GM23248 (cell line): ENCODE measurements at regions not wholly inside any gene's neighbourhood (a gene's known extent, or its start where the extent isn't known, plus 50 kb on each side); places are given as distances from the start of the nearest gene placed in this dataset.

Experiments used
- DNase-seq: peaks from one replicate; pipeline ENCODE4 v3.0.0-alpha.2; 2015
- H2AFZ ChIP-seq: fragments of 200-600 bp; sonication (generic); 2 replicates; pipeline ENCODE4 v1.6.1; 2016; ENCODE audit warnings: antibody characterized with exemption
- H3F3A ChIP-seq: fragments of 200-600 bp; sonication (generic); 2 replicates; pipeline ENCODE4 v1.6.1; 2016; ENCODE audit warnings: mild to moderate bottlenecking, antibody characterized with exemption, mixed run types; ENCODE audit not compliant: insufficient read depth
- H3K27ac ChIP-seq: fragments of 200-600 bp; sonication (generic); 2 replicates; pipeline ENCODE4 v1.5.1; 2016; ENCODE audit warnings: mild to moderate bottlenecking
- H3K27me3 ChIP-seq: fragments of 200-600 bp; sonication (generic); replicated peaks from 2 replicates; pipeline ENCODE4 v1.6.1; 2016; ENCODE audit warnings: mild to moderate bottlenecking; ENCODE audit not compliant: insufficient read depth
- H3K36me3 ChIP-seq: fragments of 200-600 bp; sonication (generic); 2 replicates; pipeline ENCODE4 v1.6.1; 2016; ENCODE audit warnings: low read depth, mild to moderate bottlenecking
- H3K4me1 ChIP-seq: fragments of 200-600 bp; sonication (generic); 2 replicates; pipeline ENCODE4 v1.6.1; 2016; ENCODE audit warnings: mild to moderate bottlenecking; ENCODE audit not compliant: insufficient read depth
- H3K4me2 ChIP-seq: fragments of 200-600 bp; sonication (generic); one replicate; pipeline ENCODE4 v1.6.1; 2016; ENCODE audit warnings: mild to moderate bottlenecking; ENCODE audit not compliant: unreplicated experiment
- H3K4me3 ChIP-seq: fragments of 200-600 bp; sonication (generic); 2 replicates; pipeline ENCODE4 v1.5.1; 2016; ENCODE audit warnings: mild to moderate bottlenecking
- H3K79me2 ChIP-seq: fragments of 200-600 bp; sonication (generic); 2 replicates; pipeline ENCODE4 v1.6.1; 2016; ENCODE audit warnings: mild to moderate bottlenecking; ENCODE audit not compliant: insufficient read depth
- H3K9ac ChIP-seq: fragments of 200-600 bp; sonication (generic); 2 replicates; pipeline ENCODE4 v1.6.1; 2016; ENCODE audit warnings: mild to moderate bottlenecking
- H3K9me2 ChIP-seq: fragments of 200-600 bp; sonication (generic); 2 replicates; pipeline ENCODE4 v1.6.1; 2016; ENCODE audit warnings: mixed run types, mild to moderate bottlenecking, moderate library complexity; ENCODE audit not compliant: insufficient read depth
- H3K9me3 ChIP-seq: fragments of 200-600 bp; sonication (generic); one replicate; pipeline ENCODE4 v1.6.1; 2017; ENCODE audit warnings: low read depth
- H4K20me1 ChIP-seq: fragments of 200-600 bp; sonication (generic); 2 replicates; pipeline ENCODE4 v1.6.0; 2016; ENCODE audit not compliant: insufficient read depth
- EZH2 ChIP-seq: fragments of 200-600 bp; sonication (generic); IDR thresholded peaks from 2 replicates; pipeline ENCODE4 v1.6.1; 2018; ENCODE audit warnings: antibody characterized with exemption, mild to moderate bottlenecking; ENCODE audit not compliant: insufficient read depth, poor library complexity, severe bottlenecking
- EZH2phosphoT487 ChIP-seq: fragments of 200-600 bp; sonication (generic); IDR thresholded peaks from 2 replicates; pipeline ENCODE4 v1.6.1; 2018; ENCODE audit warnings: antibody characterized with exemption, moderate library complexity, mild to moderate bottlenecking, low read depth; ENCODE audit not compliant: insufficient read depth
- WGBS, 2 experiments: methylation state at CpG; one replicate each; pipeline ENCODE4 v1.1.6; 2015 to 2017; ENCODE audit warnings: low lambda C conversion rate in 2 of 2, low coverage in 1 of 2; ENCODE audit errors: missing lambda C conversion rate in 2 of 2; 5-methylcytosine and 5-hydroxymethylcytosine counted together
- in situ Hi-C: fragments of 300-500 bp; cut with MboI; formaldehyde crosslinking; loops from 2 replicates; pipeline ENCODE4 v1.15.0; 2020

DNA sequence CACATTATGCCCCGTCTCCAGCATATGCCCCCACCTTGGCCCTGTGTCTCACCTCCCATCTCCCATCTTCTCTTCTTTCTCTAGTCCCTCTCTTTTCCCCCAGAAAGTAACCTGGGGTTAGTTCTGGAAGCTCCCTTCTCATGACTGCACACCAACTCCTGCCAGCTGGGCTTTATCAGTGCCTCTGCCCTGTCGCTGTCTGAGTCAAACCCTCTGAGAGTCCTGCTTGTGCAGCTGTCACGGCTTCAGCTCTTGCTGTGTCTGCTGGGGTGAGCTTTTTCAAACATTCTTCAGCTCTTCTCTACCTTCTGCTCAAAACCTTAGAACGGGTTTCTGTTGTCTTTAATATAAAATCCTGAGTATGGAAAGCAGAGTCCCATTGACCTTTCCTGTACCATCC, 304.5 kb upstream of the B3GAT1 start:
- in situ Hi-C loops, result no loop called here
- WGBS, 2 experiments, result 2 to 4% methylated on average over 4 of the region's 4 CpGs
- Histone ChIP-seq H3F3A (no peaks in the 10 kb centered on the region), H3K4me3 (no peak overlapping the region), H3K36me3 (no peaks in the 10 kb centered on the region), H3K27ac (no peak overlapping the region), H2AFZ (no peak overlapping the region), H3K79me2 (no peaks in the 10 kb centered on the region), H3K27me3 (no peaks in the 10 kb centered on the region), H4K20me1 (no peaks in the 10 kb centered on the region), H3K9me3 (no peaks in the 10 kb centered on the region), H3K9ac (no peak overlapping the region), H3K4me2 (no peak overlapping the region), H3K4me1 (no peaks in the 10 kb centered on the region), H3K9me2 (no peaks in the 10 kb centered on the region)
- no peak for DNase-seq
- TF ChIP-seq EZH2, result no peak
- no peak for TF ChIP-seq EZH2phosphoT487

DNA sequence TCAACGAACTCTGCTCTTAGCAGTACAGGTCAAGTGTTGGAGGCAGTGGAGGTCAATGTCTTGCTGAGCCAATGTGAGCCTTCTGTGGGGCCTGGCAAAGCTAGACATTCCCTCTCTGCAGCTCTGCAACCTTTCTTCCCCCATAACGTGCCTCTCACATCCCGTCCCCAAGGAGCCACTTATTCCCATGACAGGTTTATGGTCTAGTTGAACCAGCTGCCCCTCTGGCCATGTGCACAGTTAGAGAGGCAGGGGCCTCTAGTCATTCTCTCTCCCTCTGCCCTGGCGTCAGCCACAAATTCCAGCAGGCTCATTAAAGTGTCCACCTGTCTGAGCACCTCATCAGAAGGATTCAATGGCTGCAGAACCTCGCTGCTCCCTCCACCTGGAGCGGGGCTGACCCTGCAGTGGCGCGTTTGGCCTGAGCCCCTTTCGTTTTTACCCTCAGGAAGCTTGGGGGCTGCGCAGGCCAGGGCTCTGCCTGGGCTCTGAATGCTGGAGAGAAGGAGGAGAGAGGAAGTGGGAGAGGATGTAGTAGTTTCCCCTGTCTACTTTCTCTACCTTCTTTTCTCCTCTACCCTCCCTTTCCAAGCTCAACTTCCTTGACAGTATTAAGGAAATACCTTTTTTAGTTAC, 302.1 kb upstream of the B3GAT1 start:
- H3K9me3 ChIP-seq, result no peaks in the 10 kb centered on the region
- H3K36me3 ChIP-seq, result no peaks in the 10 kb centered on the region
- no peak overlapping the region for H3K9ac ChIP-seq
- TF ChIP-seq EZH2 (no peak), EZH2phosphoT487 (no peak)
- in situ Hi-C loops, result no loop called here
- no peaks in the 10 kb centered on the region for H3K4me1 ChIP-seq
- no peaks in the 10 kb centered on the region for H3K27me3 ChIP-seq
- H2AFZ ChIP-seq, result no peak overlapping the region
- no peak overlapping the region for H3K4me2 ChIP-seq
- H3K27ac ChIP-seq, result no peak overlapping the region
- no peaks in the 10 kb centered on the region for H3K9me2 ChIP-seq
- DNase-seq, result no peak
- H4K20me1 ChIP-seq, result no peaks in the 10 kb centered on the region
- WGBS, 2 experiments, result 2 to 4% methylated on average over 10 of the region's 10 CpGs
- no peak overlapping the region for H3K4me3 ChIP-seq
- H3K79me2 ChIP-seq, result no peaks in the 10 kb centered on the region
- no peaks in the 10 kb centered on the region for H3F3A ChIP-seq

DNA sequence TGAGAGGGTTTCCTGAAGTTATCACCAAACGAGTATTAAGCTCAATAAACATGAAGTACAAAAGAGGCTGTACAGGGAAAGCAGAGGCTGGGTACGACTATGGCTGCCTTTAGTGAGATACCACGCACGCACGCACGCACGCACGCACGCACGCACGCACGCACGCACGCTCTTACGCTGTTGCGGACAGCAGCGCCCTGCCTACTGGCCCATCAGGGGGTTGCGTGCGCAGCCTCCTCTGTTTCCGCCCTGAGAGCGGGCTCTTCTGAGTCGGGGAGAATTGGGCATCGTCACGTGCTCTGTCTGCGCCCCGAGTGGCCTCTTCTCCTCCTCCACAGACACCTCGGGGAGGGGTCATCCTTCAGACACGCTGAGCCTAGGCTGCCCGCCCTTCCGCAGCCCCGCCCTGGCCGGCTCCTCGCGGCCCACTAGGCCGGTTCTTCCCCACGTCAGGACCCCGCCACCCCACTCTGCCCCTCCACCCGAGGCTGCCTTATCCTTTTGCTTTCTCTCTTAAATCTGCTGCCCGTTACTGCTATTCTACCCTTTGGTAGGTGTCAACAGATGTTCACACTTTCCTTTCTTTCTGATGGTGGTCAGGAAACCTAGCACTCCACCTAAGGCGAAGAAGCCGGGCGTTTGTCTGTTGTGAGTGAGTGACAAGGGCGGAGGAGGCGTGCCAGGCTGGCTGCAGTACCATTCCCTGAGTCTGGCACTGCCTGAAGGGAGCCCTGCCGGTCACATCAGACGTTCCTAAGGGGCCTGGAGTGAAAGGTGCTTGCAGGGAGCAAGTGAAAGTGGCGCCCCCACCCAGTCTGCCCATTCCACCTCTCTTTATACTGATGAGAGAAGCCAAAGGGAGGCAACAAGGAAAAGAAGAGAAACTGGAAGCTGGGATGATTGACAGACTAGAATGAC, 300.4 kb upstream of the B3GAT1 start:
- H3K27me3 ChIP-seq, result no peaks in the 10 kb centered on the region
- no peak overlapping the region for H3K9ac ChIP-seq
- no peak for DNase-seq
- no peak overlapping the region for H2AFZ ChIP-seq
- no peak overlapping the region for H3K4me3 ChIP-seq
- H4K20me1 ChIP-seq, result no peaks in the 10 kb centered on the region
- H3K9me2 ChIP-seq, result no peaks in the 10 kb centered on the region
- in situ Hi-C loops, result no loop called here
- 49 to 53% methylated on average over 37 to 47 of the region's 47 CpGs for WGBS, 2 experiments
- no peaks in the 10 kb centered on the region for H3K4me1 ChIP-seq
- no peaks in the 10 kb centered on the region for H3K36me3 ChIP-seq
- H3K27ac ChIP-seq, result no peak overlapping the region
- no peaks in the 10 kb centered on the region for H3F3A ChIP-seq
- H3K4me2 ChIP-seq, result no peak overlapping the region
- no peaks in the 10 kb centered on the region for H3K79me2 ChIP-seq
- H3K9me3 ChIP-seq, result no peaks in the 10 kb centered on the region
- TF ChIP-seq EZH2, result no peak
- no peak for TF ChIP-seq EZH2phosphoT487

DNA sequence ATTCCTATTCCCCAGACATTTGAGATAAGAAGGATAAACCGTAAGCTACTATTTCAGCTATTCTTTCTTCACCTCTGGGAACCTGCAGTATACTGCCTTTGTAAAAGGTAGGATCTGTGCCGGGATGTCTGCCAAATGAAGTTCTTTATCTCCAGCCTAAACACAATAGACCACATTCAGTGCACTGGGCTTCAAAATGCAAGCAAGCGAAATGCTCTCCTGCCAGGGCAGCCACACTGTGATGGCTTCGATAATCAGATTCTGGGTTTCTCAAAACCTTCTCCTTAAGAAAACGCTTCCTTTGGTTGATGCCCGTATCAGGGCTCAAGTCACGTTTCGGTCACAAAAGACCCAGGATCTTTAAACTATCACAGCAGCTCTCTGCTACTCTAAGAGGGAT, 299.5 kb upstream of the B3GAT1 start:
- Histone ChIP-seq H3K27me3 (no peaks in the 10 kb centered on the region), H3K9me3 (no peaks in the 10 kb centered on the region), H3K4me3 (no peak overlapping the region), H3F3A (no peaks in the 10 kb centered on the region), H3K4me1 (no peaks in the 10 kb centered on the region), H3K9me2 (no peaks in the 10 kb centered on the region), H2AFZ (no peak overlapping the region), H3K27ac (no peak overlapping the region), H3K9ac (no peak overlapping the region), H3K36me3 (no peaks in the 10 kb centered on the region), H3K4me2 (no peak overlapping the region), H4K20me1 (no peaks in the 10 kb centered on the region), H3K79me2 (no peaks in the 10 kb centered on the region)
- in situ Hi-C loops, result no loop called here
- TF ChIP-seq EZH2phosphoT487, result no peak
- TF ChIP-seq EZH2, result no peak
- 15 to 20% methylated on average over 8 of the region's 8 CpGs for WGBS, 2 experiments
- no peak for DNase-seq
